GM21737 (cell line): ENCODE measurements at regions not wholly inside any gene's neighbourhood (a gene's known extent, or its start where the extent isn't known, plus 50 kb on each side); places are given as distances from the start of the nearest gene placed in this dataset.
"Not testable (repeated sequence)": the region's sequence is repeated elsewhere in the genome, so short reads cannot be mapped to it uniquely, and the experiment has no call there.

Experiments
- ATAC-seq: cut with Tn5 transposase; IDR thresholded peaks from one replicate; pipeline ENCODE4 v1.9.1; 2021; ENCODE audit warnings: mild to moderate bottlenecking, moderate library complexity; ENCODE audit not compliant: unreplicated experiment

- ATAC-seq: not testable (repeated sequence)
Measured at GRCh38 chr11:25486338-25486737, 845.6 kb upstream of the ANO3 start.

GRCh38 chr11:25488176-25488575 lies 843.8 kb upstream of the ANO3 start:
- ATAC-seq: not testable (repeated sequence)

- ATAC-seq: not testable (repeated sequence)
Measured at GRCh38 chr11:25501426-25501825, 830.5 kb upstream of the ANO3 start.

GRCh38 chr11:25515576-25515975 lies 816.4 kb upstream of the ANO3 start:
- no peak for ATAC-seq

- ATAC-seq: no peak
Measured at GRCh38 chr11:25520459-25520858, 811.5 kb upstream of the ANO3 start.

GRCh38 chr11:25527841-25528240 lies 804.1 kb upstream of the ANO3 start:
- no peak for ATAC-seq

GRCh38 chr11:25529572-25529971 lies 802.4 kb upstream of the ANO3 start:
- no peak for ATAC-seq

GRCh38 chr11:25535467-25536272 lies 796.3 kb upstream of the ANO3 start:
- no peak for ATAC-seq

GRCh38 chr11:25536289-25536688 lies 795.6 kb upstream of the ANO3 start:
- ATAC-seq: no peak

GRCh38 chr11:25537393-25537792 lies 794.5 kb upstream of the ANO3 start:
- ATAC-seq: no peak

- no peak for ATAC-seq
Measured at GRCh38 chr11:25547292-25547691, 784.6 kb upstream of the ANO3 start.

GRCh38 chr11:25562417-25562816 lies 769.5 kb upstream of the ANO3 start:
- no peak for ATAC-seq

- no peak for ATAC-seq
Measured at GRCh38 chr11:25565846-25566245, 766.1 kb upstream of the ANO3 start.

- ATAC-seq: no peak
Measured at GRCh38 chr11:25566298-25567200, 765.4 kb upstream of the ANO3 start.

GRCh38 chr11:25576320-25576719 lies 755.6 kb upstream of the ANO3 start:
- ATAC-seq: no peak

GRCh38 chr11:25579554-25579953 lies 752.4 kb upstream of the ANO3 start:
- ATAC-seq: not testable (repeated sequence)

- no peak for ATAC-seq
Measured at GRCh38 chr11:25583596-25583995, 748.3 kb upstream of the ANO3 start.

- no peak for ATAC-seq
Measured at GRCh38 chr11:25587496-25587895, 744.4 kb upstream of the ANO3 start.

GRCh38 chr11:25593221-25593620 lies 738.7 kb upstream of the ANO3 start:
- no peak for ATAC-seq

- no peak for ATAC-seq
Measured at GRCh38 chr11:25596701-25597100, 735.2 kb upstream of the ANO3 start.

- ATAC-seq: no peak
Measured at GRCh38 chr11:25597696-25598095, 734.2 kb upstream of the ANO3 start.

GRCh38 chr11:25602149-25602548 lies 729.8 kb upstream of the ANO3 start:
- no peak for ATAC-seq
